HG03558 (cell line): ENCODE measurements at regions not wholly inside any gene's neighbourhood (a gene's known extent, or its start where the extent isn't known, plus 50 kb on each side); places are given as distances from the start of the nearest gene placed in this dataset.
"Not testable (repeated sequence)": the region's sequence is repeated elsewhere in the genome, so short reads cannot be mapped to it uniquely, and the experiment has no call there.

Source experiments
- ATAC-seq: cut with Tn5 transposase; IDR thresholded peaks from one replicate; pipeline ENCODE4 v1.9.1; 2021; ENCODE audit warnings: moderate number of reproducible peaks; ENCODE audit not compliant: unreplicated experiment; ENCODE audit errors: extremely low read depth

DNA sequence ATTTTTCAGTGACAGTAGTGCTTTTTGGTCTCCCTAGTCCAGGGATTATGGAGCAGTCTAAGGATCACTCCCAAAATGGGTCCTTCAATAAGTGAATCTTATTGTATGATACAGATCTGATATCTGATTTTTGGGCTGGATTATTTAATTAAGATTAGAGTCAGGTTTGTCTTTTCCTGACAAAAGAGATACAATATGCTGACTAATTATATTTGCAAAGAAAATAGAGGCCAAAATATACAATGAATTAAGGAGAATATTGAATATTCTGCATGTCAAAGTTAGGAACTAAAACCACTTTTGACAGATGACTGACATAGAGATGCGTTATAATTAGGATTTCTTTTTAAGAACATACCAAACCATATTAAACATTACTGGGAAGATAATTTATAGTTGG, 175.2 kb downstream of the FOXG1 start:
- no peak for ATAC-seq

DNA sequence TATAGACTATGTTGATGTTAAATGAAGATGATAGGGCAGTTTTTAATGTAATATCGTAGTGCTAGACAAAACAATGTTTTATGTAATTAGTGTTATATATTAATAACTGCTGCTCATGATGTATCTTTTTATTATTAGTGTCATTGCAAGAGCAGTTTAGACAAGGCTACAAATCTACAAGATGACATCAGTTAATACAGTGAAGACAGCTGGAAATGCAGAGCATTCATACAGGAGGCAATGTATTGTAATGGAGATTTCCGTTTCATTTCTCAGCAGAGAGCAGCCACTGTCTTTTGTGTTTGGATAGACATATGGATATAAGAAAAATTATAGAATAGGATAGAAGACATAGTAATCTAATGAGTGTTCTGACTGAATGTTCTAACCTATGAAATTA, 178.0 kb downstream of the FOXG1 start:
- ATAC-seq = no peak

DNA sequence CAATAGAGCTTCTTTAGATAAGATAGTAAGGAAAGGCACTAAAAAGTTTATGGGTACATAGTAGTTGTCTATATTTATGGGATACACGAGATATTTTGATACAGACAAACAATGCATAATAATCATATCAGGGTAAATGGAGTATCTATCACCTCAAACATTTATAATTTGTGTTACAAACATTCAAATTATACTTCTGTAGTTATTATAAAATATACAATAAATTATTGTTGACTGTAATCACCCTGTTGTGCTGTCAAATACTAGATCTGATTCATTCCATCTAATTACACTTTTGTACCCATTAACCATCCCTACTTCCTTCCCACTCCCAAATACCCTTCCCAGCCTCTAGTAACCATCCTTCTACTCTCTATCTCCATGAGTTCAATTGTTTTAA, 179.7 kb downstream of the FOXG1 start:
- no peak for ATAC-seq

GRCh38 chr14:28949503-28949902, 182.9 kb downstream of the FOXG1 start:
- no peak for ATAC-seq

DNA sequence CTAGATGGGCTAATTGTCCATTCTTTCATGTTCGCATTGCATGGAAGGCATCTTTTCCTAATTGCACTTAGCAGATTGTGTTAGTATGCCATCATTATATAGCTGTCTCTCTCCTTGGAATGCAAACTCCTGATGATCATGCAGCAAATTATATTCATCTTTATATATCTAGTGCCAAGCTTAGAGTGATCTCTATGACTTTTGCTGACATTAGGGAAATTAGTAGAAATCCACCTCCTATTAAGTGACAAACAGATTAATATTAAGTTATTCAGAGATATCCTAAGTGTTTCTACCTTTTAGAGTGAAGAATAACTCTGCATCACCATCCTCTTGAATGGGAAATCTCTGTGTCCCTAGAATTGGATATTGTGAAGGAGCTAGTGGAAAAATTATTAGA, 185.6 kb downstream of the FOXG1 start:
- no peak for ATAC-seq

DNA sequence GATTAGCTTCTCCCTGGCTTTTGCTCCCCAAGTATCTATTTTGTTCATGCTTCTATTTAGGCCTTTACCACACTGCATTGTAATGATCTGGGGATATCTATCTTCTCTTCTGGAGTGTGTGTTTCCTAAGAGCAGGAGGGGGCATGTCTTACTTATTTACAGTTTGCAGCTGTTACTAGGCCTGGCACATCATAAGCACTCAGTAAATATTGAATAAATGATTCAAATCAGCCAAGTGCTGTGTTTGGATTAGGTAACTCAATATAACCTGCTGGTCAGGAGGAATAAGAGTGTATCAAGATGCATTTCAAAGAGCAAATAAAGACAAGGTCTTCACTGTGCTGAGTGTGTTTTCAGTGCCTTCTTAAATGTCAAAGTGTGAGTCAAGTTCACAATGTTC, 186.1 kb downstream of the FOXG1 start:
- no peak for ATAC-seq

DNA sequence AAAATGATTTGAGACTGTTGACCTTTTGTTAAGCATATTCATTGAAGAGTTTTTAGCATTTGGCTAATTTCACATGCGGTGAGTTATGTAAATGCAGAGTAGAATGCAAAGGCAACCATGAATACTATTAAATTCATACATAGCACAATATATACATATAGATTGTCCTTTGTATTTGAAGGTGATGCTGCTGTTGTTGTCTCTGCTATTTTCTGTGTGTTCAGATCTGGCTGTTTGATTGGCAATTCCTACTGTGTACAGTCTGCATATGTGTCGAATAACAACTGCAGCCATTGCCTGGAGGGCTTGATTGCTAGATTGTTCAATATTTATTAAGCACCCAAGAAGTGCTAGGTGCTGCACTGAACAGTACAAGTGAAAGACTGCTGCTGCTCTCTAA, 187.4 kb downstream of the FOXG1 start:
- no peak for ATAC-seq

GRCh38 chr14:28966416-28967233, 200.0 kb downstream of the FOXG1 start:
- ATAC-seq = peak; percentile 82

- no peak for ATAC-seq
Measured at GRCh38 chr14:28975084-28975483, 208.5 kb downstream of the FOXG1 start.

DNA sequence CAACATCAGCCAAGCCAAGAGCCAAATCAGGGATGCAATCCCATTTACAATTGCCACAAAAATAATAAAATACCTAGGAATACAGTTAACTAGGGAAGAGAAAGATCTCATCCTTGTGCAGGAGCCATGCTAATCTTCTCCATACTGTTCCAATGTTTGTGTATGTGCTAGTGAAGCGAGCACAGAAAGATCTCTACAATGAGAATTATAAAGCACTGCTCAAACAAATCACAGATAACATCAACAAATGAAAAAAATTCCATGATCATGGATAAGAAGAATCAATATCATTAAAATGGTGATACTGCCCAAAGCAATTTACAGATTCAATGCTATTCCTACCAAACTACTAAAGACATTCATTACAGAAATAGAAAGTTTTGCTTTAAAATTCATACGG, 215.6 kb downstream of the FOXG1 start:
- ATAC-seq = no peak

DNA sequence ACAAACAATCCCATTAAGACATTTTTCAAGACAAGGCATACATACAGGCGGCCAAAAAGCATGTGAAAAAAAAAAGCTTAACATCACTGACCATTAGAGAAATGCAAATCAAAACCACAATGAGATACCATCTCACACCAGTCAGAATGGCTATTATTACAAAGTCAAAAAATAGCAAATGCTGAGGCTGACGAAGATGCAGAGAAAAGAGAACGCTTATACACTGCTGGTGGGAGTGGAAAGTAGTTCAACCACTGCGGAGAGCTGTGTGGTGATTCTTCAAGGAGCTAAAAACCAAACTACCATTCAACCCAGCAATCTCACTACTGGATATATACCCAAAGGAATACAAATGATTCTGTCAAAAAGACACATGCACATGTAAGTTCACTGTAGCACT, 216.7 kb downstream of the FOXG1 start:
- ATAC-seq = no peak

DNA sequence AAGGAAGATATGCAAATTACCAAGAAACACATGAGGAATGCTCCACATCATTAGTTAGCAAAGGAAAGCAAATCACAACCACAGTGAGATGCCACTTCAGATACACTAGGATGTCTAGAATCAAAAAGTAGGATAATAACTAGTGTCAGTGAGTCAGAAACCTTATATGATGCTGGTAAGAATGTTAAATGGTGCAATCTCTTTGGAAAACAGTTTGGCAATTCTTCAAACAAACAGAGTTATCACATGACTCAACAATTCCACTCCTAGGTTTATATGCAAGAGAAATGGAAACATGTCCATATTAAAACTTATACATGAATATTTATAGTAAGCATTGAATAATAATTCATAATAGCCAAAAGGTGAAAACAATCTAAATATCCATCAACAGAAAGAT, 220.9 kb downstream of the FOXG1 start:
- ATAC-seq = no peak

GRCh38 chr14:28997196-28997595, 230.6 kb downstream of the FOXG1 start:
- not testable (repeated sequence) for ATAC-seq

GRCh38 chr14:28999656-29000055, 233.1 kb downstream of the FOXG1 start:
- no peak for ATAC-seq

- ATAC-seq = no peak
Measured at GRCh38 chr14:29005647-29006046, 239.1 kb downstream of the FOXG1 start.

- ATAC-seq = no peak
Measured at GRCh38 chr14:29007990-29008389, 241.4 kb downstream of the FOXG1 start.

DNA sequence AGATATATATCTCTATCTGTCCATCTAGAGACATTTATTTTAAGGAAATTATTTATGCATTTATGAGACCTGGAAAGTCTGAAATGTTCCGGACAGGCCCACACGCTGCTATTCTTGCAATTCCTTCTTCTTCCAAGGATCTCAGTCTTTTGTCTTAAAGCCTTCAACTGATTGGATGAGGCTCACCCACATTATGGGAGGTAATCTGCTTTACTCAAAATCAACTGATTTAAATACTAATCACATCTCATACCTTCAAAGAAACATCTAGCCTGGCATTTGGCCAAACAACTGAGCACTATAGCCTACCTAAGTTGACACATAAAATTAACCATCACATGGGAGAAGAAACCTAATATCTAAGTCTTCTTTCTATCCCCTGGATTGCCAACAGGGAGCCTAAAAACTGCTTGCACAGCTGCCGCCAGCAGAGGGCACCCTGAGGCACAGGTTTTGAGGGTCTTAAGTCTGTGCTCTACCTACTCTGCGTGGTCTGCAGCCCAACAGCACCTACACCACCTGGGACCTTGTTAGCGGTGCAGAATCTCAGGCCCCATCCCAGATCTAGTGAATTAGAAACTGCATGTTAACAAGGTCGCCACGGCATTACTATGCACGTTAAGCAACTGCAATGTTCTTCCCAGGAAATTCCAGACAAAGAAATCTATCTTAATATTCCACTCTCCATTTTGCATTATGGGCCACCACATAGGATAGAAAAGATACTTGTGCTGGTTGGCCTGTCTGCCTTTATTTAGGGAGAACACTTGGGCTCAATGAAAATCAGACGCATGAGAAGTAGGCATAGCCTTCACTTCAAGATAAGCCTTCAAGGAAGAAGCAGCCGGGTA, 249.7 kb downstream of the FOXG1 start:
- ATAC-seq = no peak

DNA sequence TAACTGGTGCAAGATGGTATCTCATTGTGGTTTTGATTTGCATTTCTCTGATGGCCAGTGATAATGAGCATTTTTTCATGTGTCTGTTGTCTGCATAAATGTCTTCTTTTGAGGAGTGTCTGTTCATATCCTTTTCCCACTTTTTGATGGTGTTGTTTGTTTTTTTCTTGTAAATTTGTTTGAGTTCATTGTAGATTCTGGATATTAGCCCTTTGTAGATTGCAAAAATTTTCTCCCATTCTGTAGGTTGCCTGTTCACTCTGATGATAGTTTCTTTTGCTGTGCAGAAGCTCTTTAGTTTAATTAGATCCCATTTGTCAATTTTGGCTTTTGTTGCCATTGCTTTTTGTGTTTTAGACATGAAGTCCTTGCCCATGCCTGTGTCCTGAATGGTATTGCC, 256.9 kb downstream of the FOXG1 start:
- not testable (repeated sequence) for ATAC-seq

DNA sequence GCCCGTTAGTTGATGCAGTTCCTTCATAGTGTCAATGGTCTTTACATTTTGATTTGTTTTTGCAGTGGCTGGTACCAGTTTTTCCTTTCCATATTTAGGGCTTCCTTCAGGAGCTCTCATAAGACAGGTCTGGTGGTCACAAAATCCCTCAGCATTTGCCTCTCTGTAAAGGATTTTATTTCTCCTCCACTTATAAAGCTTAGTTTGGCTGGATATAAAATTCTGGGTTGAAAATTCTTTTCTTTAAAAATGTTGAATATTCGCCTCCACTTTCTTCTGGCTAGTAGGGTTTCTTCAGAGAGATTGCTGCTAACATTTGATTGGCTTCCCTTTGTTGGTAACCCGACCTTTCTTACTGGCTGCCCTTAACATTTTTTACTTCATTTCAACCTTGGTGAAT, 260.9 kb downstream of the FOXG1 start:
- ATAC-seq = not testable (repeated sequence)

DNA sequence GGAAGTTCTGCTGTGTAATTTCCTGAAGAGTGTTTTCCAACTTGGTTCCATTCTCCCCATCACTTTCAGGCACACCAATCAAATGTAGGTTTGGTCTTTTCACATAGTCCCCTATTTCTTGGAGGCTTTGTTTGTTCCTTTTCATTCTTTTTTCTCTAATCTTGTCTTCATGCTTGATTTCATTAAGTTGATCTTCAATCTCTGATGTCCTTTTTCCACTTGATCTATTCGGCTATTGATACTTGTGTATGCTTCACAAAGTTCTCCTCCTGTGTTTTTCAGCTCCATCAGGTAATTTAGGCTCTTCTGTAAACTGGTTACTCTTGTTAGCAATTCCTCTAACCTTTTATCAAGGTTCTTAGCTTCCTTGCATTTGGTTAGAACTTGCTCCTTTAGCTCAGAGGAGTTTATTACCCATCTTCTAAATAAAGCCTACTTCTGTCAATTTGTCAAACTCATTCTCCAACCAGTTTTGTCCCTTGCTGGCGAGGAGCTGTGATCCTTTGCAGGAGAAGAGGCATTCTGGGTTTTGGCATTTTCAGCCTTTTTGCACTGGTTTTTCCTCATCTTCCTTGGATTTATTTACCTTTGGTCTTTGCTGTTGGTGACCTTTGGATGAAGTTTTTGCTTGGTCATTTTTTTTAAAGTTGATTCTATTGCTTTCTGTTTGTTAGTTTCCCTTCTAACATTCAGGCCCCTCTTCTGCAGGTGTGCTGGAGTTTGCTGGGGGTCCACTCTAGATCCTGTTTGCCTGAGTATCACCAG, 261.5 kb downstream of the FOXG1 start:
- ATAC-seq = not testable (repeated sequence)
